Neuronal stem cell (in vitro differentiated cells): ENCODE measurements at regions not wholly inside any gene's neighbourhood (a gene's known extent, or its start where the extent isn't known, plus 50 kb on each side); places are given as distances from the start of the nearest gene placed in this dataset.

Source experiments
- DNase-seq: peaks from one replicate; pipeline ENCODE4 v3.0.0-alpha.2; 2013; ENCODE audit warnings: low spot score
- H2AFZ ChIP-seq: one replicate; pipeline ENCODE4 v1.6.1; 2013; ENCODE audit warnings: mild to moderate bottlenecking, low read length, inconsistent platforms
- H2AK5ac ChIP-seq: 2 replicates; pipeline ENCODE4 v1.6.1; 2013; ENCODE audit warnings: low read depth, mild to moderate bottlenecking, inconsistent platforms, low read length, moderate library complexity, mixed read lengths
- H2BK120ac ChIP-seq: 2 replicates; pipeline ENCODE4 v1.6.1; 2013; ENCODE audit warnings: low read depth, mild to moderate bottlenecking, inconsistent platforms, low read length, moderate library complexity, mixed read lengths
- H2BK12ac ChIP-seq: one replicate; pipeline ENCODE4 v1.6.1; 2013; ENCODE audit warnings: low read length, inconsistent platforms
- H2BK15ac ChIP-seq: 2 replicates; pipeline ENCODE4 v1.6.1; 2013; ENCODE audit warnings: mild to moderate bottlenecking, low read length, inconsistent platforms, mixed read lengths
- H2BK5ac ChIP-seq: one replicate; pipeline ENCODE4 v1.6.1; 2013; ENCODE audit warnings: inconsistent platforms, mild to moderate bottlenecking, low read length, moderate library complexity
- H3K14ac ChIP-seq: one replicate; pipeline ENCODE4 v1.6.1; 2013; ENCODE audit warnings: low read length, inconsistent platforms
- H3K18ac ChIP-seq: 2 replicates; pipeline ENCODE4 v1.6.1; 2013; ENCODE audit warnings: low read length, inconsistent platforms
- H3K23ac ChIP-seq: 2 replicates; pipeline ENCODE4 v1.6.1; 2013; ENCODE audit warnings: low read depth, mild to moderate bottlenecking, mixed read lengths, low read length, inconsistent platforms; ENCODE audit not compliant: poor library complexity
- H3K27ac ChIP-seq: replicated peaks from 3 replicates; pipeline ENCODE4 v1.5.1; 2013; ENCODE audit warnings: low read length, inconsistent platforms
- H3K27me3 ChIP-seq, 3 experiments: 2 replicates each; pipeline ENCODE4 v1.6.1; 2013; ENCODE audit warnings: low read length in 3 of 3, mild to moderate bottlenecking in 2 of 3, inconsistent platforms in 1 of 3, low read depth in 1 of 3, mixed read lengths in 1 of 3, moderate library complexity in 1 of 3; ENCODE audit not compliant: control insufficient read depth in 3 of 3, insufficient read depth in 3 of 3
- H3K36me3 ChIP-seq, 2 donors: replicated peaks in 1 of 2; 2 replicates each; pipeline ENCODE4 v1.6.1; 2013; ENCODE audit warnings: low read length in 2 of 2; ENCODE audit not compliant: control insufficient read depth in 2 of 2, insufficient read depth in 2 of 2
- H3K4ac ChIP-seq: 2 replicates; pipeline ENCODE4 v1.6.1; 2013; ENCODE audit warnings: inconsistent platforms, mild to moderate bottlenecking, low read length, moderate library complexity
- H3K4me1 ChIP-seq, 2 donors: 1 replicate in 1 of 2; 2 replicates in 1 of 2; pipeline ENCODE4 v1.6.1; 2013; ENCODE audit warnings: low read length in 2 of 2, low read depth in 1 of 2; ENCODE audit not compliant: control insufficient read depth in 2 of 2, insufficient read depth in 1 of 2
- H3K4me2 ChIP-seq: one replicate; pipeline ENCODE4 v1.6.1; 2013; ENCODE audit warnings: mild to moderate bottlenecking, low read length, inconsistent platforms; ENCODE audit not compliant: insufficient read depth, poor library complexity, severe bottlenecking
- H3K4me3 ChIP-seq, 2 donors: 2 replicates each; pipeline ENCODE4 v1.5.1; 2013; ENCODE audit warnings: low read length in 2 of 2, mild to moderate bottlenecking in 2 of 2, inconsistent platforms in 1 of 2, moderate library complexity in 1 of 2
- H3K79me1 ChIP-seq: one replicate; pipeline ENCODE4 v1.6.1; 2013; ENCODE audit warnings: low read depth, mild to moderate bottlenecking, inconsistent platforms, low read length, moderate library complexity
- H3K9ac ChIP-seq: one replicate; pipeline ENCODE4 v1.6.1; 2013; ENCODE audit warnings: mild to moderate bottlenecking, low read depth, low read length, inconsistent platforms; ENCODE audit not compliant: poor library complexity
- H3K9me3 ChIP-seq, 2 donors: replicated peaks in 1 of 2; 2 replicates each; pipeline versions ENCODE3 to v1.6.1; 2013; ENCODE audit warnings: low read length in 2 of 2, mild to moderate bottlenecking in 2 of 2, inconsistent platforms in 1 of 2, low read depth in 1 of 2, mixed read lengths in 1 of 2, moderate library complexity in 1 of 2; ENCODE audit not compliant: control insufficient read depth in 2 of 2, insufficient read depth in 1 of 2
- H4K8ac ChIP-seq: one replicate; pipeline ENCODE4 v1.6.1; 2013; ENCODE audit warnings: low read depth, mild to moderate bottlenecking, inconsistent platforms, low read length, moderate library complexity
- H4K91ac ChIP-seq: one replicate; pipeline ENCODE4 v1.6.1; 2013; ENCODE audit warnings: low read length, low read depth, mild to moderate bottlenecking, inconsistent platforms; ENCODE audit not compliant: poor library complexity
- WGBS, 2 donors: extraction: QIAGEN DNeasy Blood & Tissue Kit; methylation state at CpG; one replicate each; pipeline ENCODE4 v1.1.7; 2013; ENCODE audit warnings: missing lambda C conversion rate in 2 of 2, mixed read lengths in 1 of 2; ENCODE audit not compliant: insufficient read length in 2 of 2, insufficient replicate concordance in 1 of 2; ENCODE audit errors: extremely low coverage in 2 of 2; 5-methylcytosine and 5-hydroxymethylcytosine counted together

GRCh38 chr14:26172396-26172795, 425.4 kb downstream of the NOVA1 start:
- Histone ChIP-seq H2AFZ (no peak overlapping the region), H3K79me1 (no peaks in the 10 kb centered on the region), H3K4ac (no peak overlapping the region), H3K36me3 (no peaks in the 10 kb centered on the region), H3K9ac (no peak overlapping the region), H3K23ac (no peak overlapping the region), H4K8ac (no peak overlapping the region), H3K14ac (no peak overlapping the region), H3K4me1 (peaks cover 0 to 2% of the 10 kb centered on the region in 2 donors), H2AK5ac (no peak overlapping the region), H3K27me3 (no peaks in the 10 kb centered on the region), H2BK5ac (no peak overlapping the region), H2BK120ac (no peak overlapping the region), H4K91ac (no peak overlapping the region), H2BK15ac (no peak overlapping the region), H3K4me3 (no peak overlapping the region), H3K9me3 (no peaks in the 10 kb centered on the region), H3K27ac (no peak overlapping the region), H3K18ac (no peak overlapping the region), H3K4me2 (no peak overlapping the region), H2BK12ac (no peak overlapping the region)
- DNase-seq = no peak

GRCh38 chr14:26170885-26171284, 426.9 kb downstream of the NOVA1 start:
- no CpG with 5 or more reads among the region's 1 CpG for WGBS, 2 donors
- no peak overlapping the region for H2BK15ac ChIP-seq

GRCh38 chr14:26163761-26164160, 434.1 kb downstream of the NOVA1 start:
- no peak overlapping the region for H3K23ac ChIP-seq
- no peak overlapping the region for H4K91ac ChIP-seq
- no peaks in the 10 kb centered on the region for H3K4me1 ChIP-seq
- H3K79me1 ChIP-seq = no peaks in the 10 kb centered on the region
- H3K9ac ChIP-seq = no peak overlapping the region
- H3K4me3 ChIP-seq = no peak overlapping the region
- H3K4ac ChIP-seq = no peak overlapping the region
- WGBS, 2 donors = no CpG with 5 or more reads among the region's 1 CpG
- H4K8ac ChIP-seq = peak overlapping the region; percentile 97
- no peak overlapping the region for H2BK5ac ChIP-seq
- no peak overlapping the region for H2BK120ac ChIP-seq
- DNase-seq = no peak
- H3K36me3 ChIP-seq = no peaks in the 10 kb centered on the region
- no peak overlapping the region for H3K4me2 ChIP-seq
- no peak overlapping the region for H3K27ac ChIP-seq
- no peak overlapping the region for H2BK12ac ChIP-seq
- no peak overlapping the region for H2AK5ac ChIP-seq
- H3K14ac ChIP-seq = no peak overlapping the region
- peaks cover 0 to 5% of the 10 kb centered on the region in 2 donors for H3K9me3 ChIP-seq
- no peak overlapping the region for H2BK15ac ChIP-seq
- peak overlapping the region; percentile 32 for H2AFZ ChIP-seq
- peak overlapping the region; percentile 44 for H3K18ac ChIP-seq
- H3K27me3 ChIP-seq = no peaks in the 10 kb centered on the region

More at GRCh38 chr14:26170885-26171284, 426.9 kb downstream of the NOVA1 start:
- H3K18ac ChIP-seq = no peak overlapping the region
- H2AFZ ChIP-seq = no peak overlapping the region
- H3K23ac ChIP-seq = no peak overlapping the region
- no peak overlapping the region for H4K8ac ChIP-seq
- H3K79me1 ChIP-seq = no peaks in the 10 kb centered on the region
- H2BK120ac ChIP-seq = no peak overlapping the region
- H3K4ac ChIP-seq = no peak overlapping the region
- no peaks in the 10 kb centered on the region for H3K36me3 ChIP-seq
- no peak overlapping the region for H3K14ac ChIP-seq
- no peak overlapping the region for H2BK12ac ChIP-seq
- DNase-seq = no peak
- H4K91ac ChIP-seq = no peak overlapping the region
- H2AK5ac ChIP-seq = no peak overlapping the region
- no peaks in the 10 kb centered on the region for H3K9me3 ChIP-seq
- no peak overlapping the region for H3K4me2 ChIP-seq
- H3K9ac ChIP-seq = no peak overlapping the region
- no peak overlapping the region for H3K27ac ChIP-seq
- H3K4me1 ChIP-seq = peaks cover 0 to 2% of the 10 kb centered on the region in 2 donors
- H3K4me3 ChIP-seq = no peak overlapping the region
- H2BK5ac ChIP-seq = no peak overlapping the region
- no peaks in the 10 kb centered on the region for H3K27me3 ChIP-seq

GRCh38 chr14:26157517-26157916, 440.3 kb downstream of the NOVA1 start:
- Histone ChIP-seq H3K4me2 (no peak overlapping the region), H3K4ac (no peak overlapping the region), H3K27me3 (no peaks in the 10 kb centered on the region), H3K4me3 (no peak overlapping the region), H2AK5ac (no peak overlapping the region), H3K18ac (no peak overlapping the region), H3K9me3 (peaks cover 2 to 3% of the 10 kb centered on the region in 2 donors), H3K79me1 (no peaks in the 10 kb centered on the region), H3K14ac (no peak overlapping the region), H2AFZ (no peak overlapping the region), H3K36me3 (no peaks in the 10 kb centered on the region), H3K4me1 (no peaks in the 10 kb centered on the region), H2BK12ac (no peak overlapping the region), H2BK120ac (no peak overlapping the region), H4K8ac (no peak overlapping the region), H3K23ac (no peak overlapping the region), H4K91ac (no peak overlapping the region), H3K9ac (no peak overlapping the region), H3K27ac (no peak overlapping the region), H2BK15ac (no peak overlapping the region), H2BK5ac (no peak overlapping the region)
- WGBS, 2 donors = no CpG with 5 or more reads among the region's 1 CpG
- no peak for DNase-seq
